HEK293T (cell line): ENCODE measurements at regions not wholly inside any gene's neighbourhood (a gene's known extent, or its start where the extent isn't known, plus 50 kb on each side); places are given as distances from the start of the nearest gene placed in this dataset.

Experiments used
- CTCF ChIA-PET: fragments of 350-600 bp; formaldehyde crosslinking; extraction: SDS; loops from one replicate; lab custom pipeline; 2021; ENCODE audit warnings: antibody characterized with exemption, inconsistent platforms; lab: Yijun Ruan, JAX
- POLR2A ChIA-PET: fragments of 350-600 bp; formaldehyde crosslinking; extraction: SDS; loops from one replicate; lab custom pipeline; 2020; ENCODE audit warnings: antibody characterized with exemption, inconsistent platforms; lab: Yijun Ruan, JAX
- DNase-seq: peaks from one replicate; pipeline ENCODE4 v3.0.0; 2012; ENCODE audit warnings: mixed read lengths; ENCODE audit errors: extremely low spot score
- ARNT ChIP-seq: fragments of 450-650 bp; IDR thresholded peaks from 2 replicates; pipeline ENCODE4 v1.6.1; 2017; ENCODE audit warnings: mild to moderate bottlenecking
- BHLHE40 ChIP-seq: fragments of 450-650 bp; IDR thresholded peaks from 2 replicates; pipeline ENCODE4 v1.6.1; 2016; ENCODE audit warnings: mild to moderate bottlenecking, moderate library complexity, borderline replicate concordance
- CTBP1 ChIP-seq: fragments of 450-650 bp; IDR thresholded peaks from 2 replicates; pipeline ENCODE4 v1.6.1; 2016; ENCODE audit warnings: borderline replicate concordance
- ELF4 ChIP-seq: fragments of 450-650 bp; IDR thresholded peaks from 2 replicates; pipeline ENCODE4 v1.6.1; 2017; ENCODE audit warnings: antibody characterized with exemption
- FOXA1 ChIP-seq: fragments of 450-650 bp; IDR thresholded peaks from 2 replicates; pipeline ENCODE4 v1.6.1; 2016; ENCODE audit warnings: mild to moderate bottlenecking
- FOXK2 ChIP-seq: fragments of 450-650 bp; IDR thresholded peaks from 2 replicates; pipeline ENCODE4 v1.6.1; 2016; ENCODE audit warnings: mild to moderate bottlenecking
- FOXM1 ChIP-seq: fragments of 450-650 bp; IDR thresholded peaks from 2 replicates; pipeline ENCODE4 v1.6.1; 2017; ENCODE audit warnings: mild to moderate bottlenecking, borderline replicate concordance
- HDGF ChIP-seq: fragments of 450-650 bp; IDR thresholded peaks from 2 replicates; pipeline ENCODE4 v1.6.1; 2017; ENCODE audit warnings: antibody characterized with exemption, borderline replicate concordance
- L3MBTL2 ChIP-seq: fragments of 450-650 bp; conservative IDR thresholded peaks from 2 replicates; pipeline ENCODE4 v1.6.1; 2016; ENCODE audit warnings: mild to moderate bottlenecking
- LEF1 ChIP-seq: fragments of 450-650 bp; IDR thresholded peaks from 2 replicates; pipeline ENCODE4 v1.6.1; 2017; ENCODE audit warnings: mild to moderate bottlenecking, borderline replicate concordance
- NFRKB ChIP-seq: fragments of 450-650 bp; IDR thresholded peaks from 2 replicates; pipeline ENCODE4 v1.6.1; 2016; ENCODE audit warnings: mild to moderate bottlenecking, moderate library complexity
- SP1 ChIP-seq: fragments of 450-650 bp; IDR thresholded peaks from 2 replicates; pipeline ENCODE4 v1.6.1; 2017
- SUZ12 ChIP-seq: fragments of 450-650 bp; IDR thresholded peaks from 2 replicates; pipeline ENCODE4 v1.6.1; 2016; ENCODE audit warnings: mild to moderate bottlenecking
- TARDBP ChIP-seq: fragments of 450-650 bp; IDR thresholded peaks from 2 replicates; pipeline ENCODE4 v1.6.1; 2016
- ZNF384 ChIP-seq: fragments of 450-650 bp; IDR thresholded peaks from 2 replicates; pipeline ENCODE4 v1.6.1; 2016
- TF ChIP-seq, protein P1 (sequence below): fragments of 450-650 bp; IDR thresholded peaks from 2 replicates; pipeline ENCODE4 v1.6.1; 2016

DNA sequence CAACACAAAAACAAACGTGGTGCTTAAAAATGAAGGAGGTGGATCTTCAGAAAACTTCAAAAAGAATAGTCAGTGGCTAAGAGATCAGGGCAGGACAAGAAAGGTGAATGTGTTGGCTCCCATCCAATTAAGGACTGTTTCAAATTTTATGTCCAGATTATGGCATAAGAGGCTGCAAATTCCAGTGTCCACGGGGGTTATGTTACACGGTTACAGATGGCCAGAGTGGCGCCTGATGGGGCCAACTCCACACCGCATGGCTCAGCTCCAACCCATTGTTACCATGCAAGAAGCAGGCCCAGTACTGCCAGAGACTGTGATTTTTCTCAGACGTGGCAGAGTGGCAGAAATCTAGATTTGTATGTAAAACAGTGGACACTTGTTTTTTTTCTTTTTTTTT lies 168.4 kb upstream of the TENM3 start:
- ChIA-PET POLR2A (interaction anchor here (1.1 kb wide), 1 partner anchor 21 kb away, joined by 5 read pairs; no protein-coding TSS in a partner anchor), CTCF (no interaction called here)

DNA sequence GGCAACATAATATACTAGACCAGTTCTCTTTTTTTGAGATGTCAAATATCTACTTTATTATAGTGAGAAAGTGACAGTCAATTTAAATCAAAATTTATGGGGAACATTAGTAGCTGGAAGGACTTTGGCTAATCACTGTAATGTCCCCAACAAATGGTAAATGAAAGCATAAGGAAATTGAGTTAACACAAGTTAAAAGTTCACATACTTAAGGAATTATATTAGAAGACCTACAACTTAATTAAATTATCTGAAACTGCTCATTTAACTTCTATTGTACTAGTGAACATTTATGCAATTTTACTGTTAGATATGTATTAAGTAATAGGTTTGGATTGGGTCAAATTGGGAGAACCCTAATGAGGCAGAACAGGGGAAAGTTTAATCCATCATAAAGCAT lies 160.3 kb upstream of the TENM3 start:
- TF ChIP-seq LEF1 (no peak), HDGF (no peak), ARNT (no peak), ZNF384 (no peak), ELF4 (no peak), FOXA1 (no peak), BHLHE40 (no peak), FOXK2 (no peak), SUZ12 (no peak), SP1 (no peak), FOXM1 (no peak), NFRKB (no peak), TARDBP (no peak), L3MBTL2 (no peak), CTBP1 (no peak)
- TF ChIP-seq, protein P1, sequence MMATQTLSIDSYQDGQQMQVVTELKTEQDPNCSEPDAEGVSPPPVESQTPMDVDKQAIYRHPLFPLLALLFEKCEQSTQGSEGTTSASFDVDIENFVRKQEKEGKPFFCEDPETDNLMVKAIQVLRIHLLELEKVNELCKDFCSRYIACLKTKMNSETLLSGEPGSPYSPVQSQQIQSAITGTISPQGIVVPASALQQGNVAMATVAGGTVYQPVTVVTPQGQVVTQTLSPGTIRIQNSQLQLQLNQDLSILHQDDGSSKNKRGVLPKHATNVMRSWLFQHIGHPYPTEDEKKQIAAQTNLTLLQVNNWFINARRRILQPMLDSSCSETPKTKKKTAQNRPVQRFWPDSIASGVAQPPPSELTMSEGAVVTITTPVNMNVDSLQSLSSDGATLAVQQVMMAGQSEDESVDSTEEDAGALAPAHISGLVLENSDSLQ, result no peak
- no peak for DNase-seq
- ChIA-PET POLR2A (no interaction called here), CTCF (no interaction called here)

More for the DNA sequence above, 168.4 kb upstream of the TENM3 start:
- no peak for DNase-seq
- TF ChIP-seq ZNF384 (no peak), TARDBP (no peak), HDGF (no peak), ARNT (no peak), SP1 (no peak), ELF4 (no peak), L3MBTL2 (no peak), FOXA1 (no peak)
- TF ChIP-seq, protein P1, result no peak

DNA sequence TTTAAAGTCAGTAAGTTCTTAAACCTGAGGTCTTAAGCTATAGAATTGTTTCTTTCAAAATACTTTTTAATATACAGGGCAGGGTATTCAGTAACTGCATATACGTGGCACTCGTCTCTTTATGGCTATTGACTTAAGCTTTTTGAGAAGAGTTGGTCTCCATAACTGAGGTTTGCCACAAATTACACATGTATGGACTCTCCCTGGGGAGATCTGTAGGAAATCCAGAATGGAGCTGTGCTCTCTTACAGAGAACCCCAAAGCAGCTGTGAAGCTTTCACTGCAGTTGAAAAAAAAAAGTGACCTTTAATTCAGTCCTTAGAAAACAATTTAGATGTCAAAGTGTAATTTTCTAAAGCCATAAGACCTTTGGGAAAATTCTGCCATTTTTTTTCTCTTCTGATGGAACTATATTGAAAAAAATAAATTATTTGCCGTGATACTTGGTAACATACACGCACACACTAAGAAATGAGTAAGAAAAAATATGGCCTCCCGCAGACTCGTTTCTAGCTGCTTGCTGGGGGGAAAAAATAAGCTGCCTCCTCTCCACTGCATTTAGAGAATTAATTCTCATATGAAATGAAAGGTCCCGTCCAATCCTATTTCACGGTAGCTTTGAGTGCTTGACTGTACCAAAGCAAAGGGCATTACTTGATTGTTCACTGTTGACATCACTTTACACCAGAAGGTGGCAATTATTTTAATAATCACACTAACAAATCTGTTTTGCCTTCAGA lies 159.4 kb upstream of the TENM3 start:
- TF ChIP-seq ELF4 (no peak), SUZ12 (no peak), ARNT (no peak), SP1 (no peak), CTBP1 (no peak)
- DNase-seq, result no peak
- ChIA-PET CTCF (no interaction called here), POLR2A (no interaction called here)

DNA sequence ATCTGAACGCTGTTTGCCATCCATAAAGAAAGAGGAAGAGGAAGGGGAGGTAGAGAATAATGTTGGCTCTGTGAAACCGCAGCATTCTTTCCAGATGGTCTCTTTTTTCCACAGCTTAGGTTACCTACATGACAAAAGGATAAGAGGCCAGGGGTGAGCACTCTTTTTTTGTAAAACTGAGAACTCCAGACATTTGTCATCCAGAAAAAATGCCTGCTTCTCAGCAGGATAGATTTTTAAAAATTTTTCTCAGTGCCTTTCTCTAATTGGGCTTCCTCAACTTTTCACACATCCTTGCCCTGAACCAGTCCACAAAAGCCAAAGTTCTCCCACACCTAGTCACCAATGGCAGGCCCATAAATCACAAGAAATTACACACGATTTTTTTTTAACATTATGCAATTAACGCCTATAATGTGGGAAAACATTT lies 158.1 kb upstream of the TENM3 start:
- CTCF ChIA-PET, result no interaction called here
- POLR2A ChIA-PET, result no interaction called here
- DNase-seq, result no peak
- TF ChIP-seq ZNF384 (no peak), TARDBP (no peak), NFRKB (no peak), SP1 (no peak), SUZ12 (no peak), L3MBTL2 (no peak), FOXM1 (no peak), FOXK2 (no peak), ELF4 (no peak), ARNT (no peak), LEF1 (no peak), BHLHE40 (no peak)
- TF ChIP-seq, protein P1, result no peak

DNA sequence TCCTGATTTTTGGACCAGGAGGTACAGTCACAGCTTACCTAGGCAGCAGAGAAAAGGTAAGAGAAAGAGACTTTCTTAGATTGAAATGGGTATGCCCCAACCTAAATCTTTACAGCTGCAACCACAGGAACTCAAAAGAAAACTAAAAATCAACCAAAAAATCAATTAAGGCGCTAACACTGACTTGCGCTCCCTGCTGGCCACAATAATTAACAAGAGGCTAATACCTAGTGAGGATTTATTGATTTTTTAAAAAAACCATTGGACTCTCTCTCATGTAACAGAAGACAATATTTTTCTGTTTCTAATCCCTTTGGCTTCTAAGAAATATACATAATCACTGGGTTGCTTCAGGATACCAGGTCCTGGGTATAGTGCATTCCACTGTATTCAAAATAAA lies 153.9 kb upstream of the TENM3 start:
- CTCF ChIA-PET, result interaction anchor here (0.6 to 1.0 kb wide), 4 partner anchors 9 to 1639 kb away, joined by 3 to 7 read pairs (median 3); no protein-coding TSS in a partner anchor
- no peak for DNase-seq
- TF ChIP-seq SP1, result no peak
- no peak for TF ChIP-seq CTBP1
- no peak for TF ChIP-seq L3MBTL2
- no peak for TF ChIP-seq ELF4
- no peak for TF ChIP-seq HDGF
- no peak for TF ChIP-seq TARDBP
- no peak for TF ChIP-seq FOXK2
- TF ChIP-seq BHLHE40, result no peak
- no peak for TF ChIP-seq FOXM1
- POLR2A ChIA-PET, result interaction anchor here (1.1 kb wide), 1 partner anchor 14 kb away, joined by 4 read pairs; no protein-coding TSS in a partner anchor

DNA sequence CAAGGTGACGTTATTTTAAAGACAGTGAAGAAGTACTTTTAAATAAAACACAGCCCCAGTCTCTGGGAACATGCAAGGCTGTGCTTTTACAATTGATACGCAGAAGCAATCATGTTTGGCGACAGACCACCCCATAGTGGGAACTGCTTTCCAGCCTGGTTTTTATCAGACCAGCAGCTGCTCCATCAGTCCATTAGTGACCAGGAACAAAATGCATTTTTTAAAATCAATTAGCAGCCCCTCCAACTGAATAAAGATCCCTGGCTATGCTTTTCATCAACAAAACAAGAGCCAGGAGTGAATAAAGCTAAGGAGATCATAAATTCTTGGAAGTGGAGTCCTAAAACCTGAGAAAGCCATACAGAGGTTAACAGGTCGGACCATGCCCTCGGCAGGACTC lies 153.0 kb upstream of the TENM3 start:
- no peak for TF ChIP-seq HDGF
- TF ChIP-seq FOXK2, result no peak
- TF ChIP-seq ARNT, result no peak
- no peak for TF ChIP-seq LEF1
- no peak for TF ChIP-seq ELF4
- no peak for TF ChIP-seq TARDBP
- ChIA-PET CTCF (interaction anchor here (0.6 kb wide), 1 partner anchor 1095 kb away, joined by 3 read pairs; no protein-coding TSS in a partner anchor), POLR2A (no interaction called here)
- DNase-seq, result no peak
